GM12875 (cell line): ENCODE measurements at regions not wholly inside any gene's neighbourhood (a gene's known extent, or its start where the extent isn't known, plus 50 kb on each side); places are given as distances from the start of the nearest gene placed in this dataset.

Source experiments
- H3K4me3 ChIP-seq: one replicate; pipeline ENCODE4 v1.5.1; 2011; ENCODE audit warnings: low read depth, low read length, control low read depth
- TF ChIP-seq, protein P1 (sequence below): IDR thresholded peaks from 2 replicates; pipeline ENCODE4 v1.5.1; 2011; ENCODE audit warnings: low read depth, mild to moderate bottlenecking, control low read depth, inconsistent platforms, low read length, moderate library complexity, borderline replicate concordance; ENCODE audit not compliant: insufficient read depth

DNA sequence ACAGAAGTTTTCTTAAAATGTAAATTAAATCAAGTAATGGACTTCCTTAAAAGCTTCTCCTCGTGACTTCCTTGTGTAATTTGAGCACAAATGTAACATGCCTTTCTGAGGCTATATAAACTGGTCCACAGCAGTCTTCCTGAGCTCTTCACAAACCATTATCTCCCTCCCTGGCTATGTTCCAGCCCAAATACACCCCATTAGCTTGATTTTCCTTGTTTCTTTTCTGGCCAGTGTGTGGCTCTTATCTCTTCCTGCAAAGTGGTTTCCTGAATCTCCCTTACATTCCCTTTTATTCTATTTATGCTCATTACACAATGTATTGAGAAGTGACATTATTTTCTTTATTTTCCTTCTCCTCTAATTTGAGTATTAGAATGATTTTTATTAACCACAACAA is 1085.3 kb upstream of the PCDH10 start:
- TF ChIP-seq, protein P1, sequence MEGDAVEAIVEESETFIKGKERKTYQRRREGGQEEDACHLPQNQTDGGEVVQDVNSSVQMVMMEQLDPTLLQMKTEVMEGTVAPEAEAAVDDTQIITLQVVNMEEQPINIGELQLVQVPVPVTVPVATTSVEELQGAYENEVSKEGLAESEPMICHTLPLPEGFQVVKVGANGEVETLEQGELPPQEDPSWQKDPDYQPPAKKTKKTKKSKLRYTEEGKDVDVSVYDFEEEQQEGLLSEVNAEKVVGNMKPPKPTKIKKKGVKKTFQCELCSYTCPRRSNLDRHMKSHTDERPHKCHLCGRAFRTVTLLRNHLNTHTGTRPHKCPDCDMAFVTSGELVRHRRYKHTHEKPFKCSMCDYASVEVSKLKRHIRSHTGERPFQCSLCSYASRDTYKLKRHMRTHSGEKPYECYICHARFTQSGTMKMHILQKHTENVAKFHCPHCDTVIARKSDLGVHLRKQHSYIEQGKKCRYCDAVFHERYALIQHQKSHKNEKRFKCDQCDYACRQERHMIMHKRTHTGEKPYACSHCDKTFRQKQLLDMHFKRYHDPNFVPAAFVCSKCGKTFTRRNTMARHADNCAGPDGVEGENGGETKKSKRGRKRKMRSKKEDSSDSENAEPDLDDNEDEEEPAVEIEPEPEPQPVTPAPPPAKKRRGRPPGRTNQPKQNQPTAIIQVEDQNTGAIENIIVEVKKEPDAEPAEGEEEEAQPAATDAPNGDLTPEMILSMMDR, result no peak
- H3K4me3 ChIP-seq, result no peak overlapping the region

DNA sequence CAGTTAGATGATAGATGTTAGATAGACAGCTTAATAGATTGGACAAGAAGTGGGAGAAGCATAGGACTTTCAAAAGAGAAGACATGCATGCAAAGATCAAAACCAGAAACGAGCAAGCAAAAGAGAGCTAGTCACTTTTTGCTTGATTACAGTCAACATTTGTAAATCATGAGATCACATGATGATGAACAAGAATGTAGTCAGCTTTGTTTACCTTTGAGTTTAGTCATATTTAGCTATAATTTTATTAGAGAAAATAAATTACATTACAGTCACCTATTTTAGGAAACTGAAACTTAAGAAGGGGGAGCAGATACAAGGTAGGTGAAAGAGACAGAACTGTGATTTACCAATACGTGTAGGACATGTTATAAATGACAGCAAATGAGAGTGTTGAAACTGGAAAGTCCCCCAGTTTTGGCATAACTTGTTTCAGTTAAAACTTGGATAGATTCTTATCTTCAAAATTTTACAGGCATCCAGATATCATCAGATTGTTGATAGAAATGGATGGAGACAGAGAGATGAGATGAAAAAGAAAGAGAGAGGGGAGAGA is 1083.1 kb upstream of the PCDH10 start:
- TF ChIP-seq, protein P1, result no peak

GRCh38 chr4:132071815-132072214 is 1077.3 kb upstream of the PCDH10 start:
- TF ChIP-seq, protein P1, result no peak
- H3K4me3 ChIP-seq, result no peak overlapping the region

More for the DNA sequence above, 1083.1 kb upstream of the PCDH10 start:
- no peak overlapping the region for H3K4me3 ChIP-seq

DNA sequence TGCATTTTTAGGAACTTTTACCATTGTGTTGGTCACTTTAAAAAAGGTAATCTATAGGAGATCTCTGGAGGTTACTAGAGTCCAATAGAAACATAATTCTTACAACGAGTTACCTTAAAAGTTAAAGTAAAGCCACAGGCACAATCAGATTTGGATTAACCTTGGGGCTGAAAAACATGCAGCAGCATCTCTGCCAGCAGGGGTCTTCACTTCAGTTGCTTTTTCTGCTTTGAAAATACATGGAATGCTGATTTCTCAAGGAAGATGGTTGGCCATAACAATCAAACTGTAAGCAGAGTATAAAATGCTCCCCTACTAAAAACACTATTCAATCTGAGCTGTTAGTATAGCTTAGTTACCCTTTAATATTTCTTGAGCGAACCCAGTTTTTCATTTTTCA is 1072.3 kb upstream of the PCDH10 start:
- TF ChIP-seq, protein P1, result no peak
- H3K4me3 ChIP-seq, result no peak overlapping the region

DNA sequence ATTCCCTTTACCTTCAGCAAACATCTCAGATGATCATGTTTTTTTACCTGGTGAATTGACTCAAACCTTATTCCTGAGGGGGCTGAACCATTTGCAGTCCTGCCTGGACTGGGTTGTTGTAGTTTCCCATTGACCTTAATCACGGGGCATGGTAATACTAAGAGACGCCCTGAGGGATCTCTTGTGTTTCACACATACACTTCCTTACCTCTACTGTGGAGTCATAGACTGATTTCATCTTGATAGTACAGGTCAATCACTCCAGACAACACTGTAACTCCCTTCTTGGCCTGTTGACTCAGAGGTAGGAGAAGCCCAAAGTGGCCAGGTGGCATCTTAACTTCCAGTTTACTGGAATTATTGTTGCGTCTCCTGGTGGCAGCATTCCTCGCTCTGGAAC is 1064.0 kb upstream of the PCDH10 start:
- H3K4me3 ChIP-seq, result no peak overlapping the region
- TF ChIP-seq, protein P1, result no peak

GRCh38 chr4:132094017-132094416 is 1055.1 kb upstream of the PCDH10 start:
- TF ChIP-seq, protein P1, result no peak

DNA sequence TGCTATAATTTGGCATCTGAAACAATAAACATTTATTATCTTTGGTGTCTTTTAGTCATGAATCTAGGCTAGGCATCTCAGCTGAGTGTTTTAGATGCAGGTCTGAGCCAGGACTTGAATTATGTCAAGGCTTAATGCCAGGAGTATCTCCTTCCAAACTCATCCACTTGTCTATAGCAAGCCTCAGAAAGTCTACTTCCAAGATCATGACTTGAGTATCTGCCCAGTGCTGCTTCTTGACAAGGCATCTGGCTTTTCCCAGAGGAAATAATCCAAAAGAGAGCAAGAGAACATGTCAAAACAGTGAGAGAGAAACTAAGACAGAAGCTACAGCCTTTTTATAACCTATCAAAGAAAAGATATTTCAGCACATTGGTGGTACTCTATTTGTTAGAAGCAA is 1052.1 kb upstream of the PCDH10 start:
- H3K4me3 ChIP-seq, result no peak overlapping the region
- TF ChIP-seq, protein P1, result no peak

More at GRCh38 chr4:132094017-132094416, 1055.1 kb upstream of the PCDH10 start:
- H3K4me3 ChIP-seq, result no peak overlapping the region
